Bone marrow (tissue), 2 donors: ENCODE measurements at regions not wholly inside any gene's neighbourhood (a gene's known extent, or its start where the extent isn't known, plus 50 kb on each side); places are given as distances from the start of the nearest gene placed in this dataset.

Source experiments
- DNase-seq, 2 donors: peaks; one replicate each; lab custom pipeline; 2025; lab: John Stamatoyannopoulos, UW

DNA sequence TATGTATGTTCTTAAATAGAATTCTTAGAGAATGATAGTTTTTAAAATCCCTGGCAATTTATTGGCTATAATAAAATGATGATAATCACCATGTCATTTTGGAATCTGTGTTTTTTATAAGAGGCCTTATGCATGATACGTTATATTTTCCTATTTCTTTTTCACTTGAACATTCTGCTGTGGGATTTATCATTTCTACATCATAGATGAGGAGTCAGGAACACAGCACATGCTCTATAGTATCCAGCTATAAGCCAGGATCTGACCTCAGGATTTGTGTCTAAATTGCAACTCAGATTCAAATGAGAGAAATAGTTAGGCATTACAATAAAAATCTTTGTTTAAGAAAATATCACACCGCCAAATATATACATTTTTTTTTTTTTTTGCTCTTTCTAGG, 928.0 kb downstream of the EFNB2 start:
- no peak for DNase-seq

- DNase-seq, result no peak
These were observed 928.4 kb downstream of the EFNB2 start for GRCh38 chr13:105607016-105607415.

GRCh38 chr13:105602956-105603670, 932.3 kb downstream of the EFNB2 start:
- no peak for DNase-seq

DNA sequence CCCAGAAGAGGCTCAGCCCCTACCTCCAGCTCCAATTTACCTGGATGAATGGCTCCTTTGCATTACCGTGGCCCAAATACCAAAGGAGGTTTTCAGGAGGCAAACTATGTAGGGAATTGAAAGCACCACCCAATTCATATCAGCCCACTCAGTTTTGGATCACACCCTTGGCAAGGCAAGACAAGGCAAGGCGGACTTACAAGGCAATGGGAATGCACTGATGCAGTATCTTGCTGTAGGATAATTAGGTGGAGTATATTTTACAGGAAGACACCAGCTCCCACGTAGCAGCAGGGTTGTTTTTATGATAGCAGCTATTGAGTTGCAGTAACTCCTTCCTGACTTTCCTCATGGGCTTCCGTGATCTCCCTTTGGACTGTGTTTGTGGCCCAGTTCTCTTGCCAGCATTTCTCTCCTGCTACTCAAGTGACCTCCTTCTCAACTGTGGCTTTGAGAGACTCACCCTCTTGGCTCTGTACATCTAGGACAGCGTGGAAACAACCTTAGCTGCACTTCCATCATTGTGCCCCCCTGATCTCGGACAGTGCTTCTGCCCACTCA, 935.9 kb downstream of the EFNB2 start:
- DNase-seq, result no peak

GRCh38 chr13:105598529-105598928, 936.9 kb downstream of the EFNB2 start:
- no peak for DNase-seq

- DNase-seq, result no peak
These were observed 937.9 kb downstream of the EFNB2 start for GRCh38 chr13:105597573-105597972.

- DNase-seq, result no peak
These were observed 940.0 kb downstream of the EFNB2 start for GRCh38 chr13:105595471-105595870.

DNA sequence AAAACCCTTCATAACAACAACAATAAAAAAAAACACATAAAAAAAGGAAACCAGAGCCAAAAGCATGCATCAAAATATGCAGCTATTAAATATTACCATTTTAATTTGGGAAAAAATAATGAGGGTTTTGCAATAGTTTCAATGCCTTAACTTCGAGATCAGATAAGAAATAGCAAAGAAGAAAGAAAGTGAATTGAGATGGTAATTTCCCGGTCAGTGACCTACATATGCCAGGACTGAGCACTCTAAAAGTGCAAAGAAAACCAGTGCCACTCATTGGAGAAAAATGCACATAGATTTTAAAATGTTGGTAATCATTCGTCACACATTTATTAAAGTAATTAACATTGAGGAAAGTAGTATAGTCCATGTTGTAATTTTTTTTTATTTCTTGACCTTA, 944.2 kb downstream of the EFNB2 start:
- DNase-seq, result no peak

DNA sequence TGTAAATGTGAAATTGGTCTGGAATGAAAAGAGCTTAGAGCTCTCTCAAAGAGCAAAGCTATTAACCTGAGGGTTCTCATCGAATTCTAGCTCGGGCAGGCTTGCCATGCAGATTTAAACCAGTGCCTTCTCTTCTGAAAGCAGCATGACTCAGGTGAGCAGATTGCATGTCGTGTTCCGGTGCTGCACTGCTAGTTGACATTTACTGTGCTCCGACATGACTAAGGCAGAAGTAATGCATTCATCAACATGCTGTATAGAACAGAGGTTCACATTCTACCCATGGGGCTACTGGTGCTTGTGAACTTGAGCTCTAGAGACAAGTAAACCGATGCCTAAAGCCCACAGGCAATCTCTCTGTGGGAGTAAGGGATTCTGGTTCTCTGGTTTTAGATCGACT, 947.7 kb downstream of the EFNB2 start:
- no peak for DNase-seq

DNA sequence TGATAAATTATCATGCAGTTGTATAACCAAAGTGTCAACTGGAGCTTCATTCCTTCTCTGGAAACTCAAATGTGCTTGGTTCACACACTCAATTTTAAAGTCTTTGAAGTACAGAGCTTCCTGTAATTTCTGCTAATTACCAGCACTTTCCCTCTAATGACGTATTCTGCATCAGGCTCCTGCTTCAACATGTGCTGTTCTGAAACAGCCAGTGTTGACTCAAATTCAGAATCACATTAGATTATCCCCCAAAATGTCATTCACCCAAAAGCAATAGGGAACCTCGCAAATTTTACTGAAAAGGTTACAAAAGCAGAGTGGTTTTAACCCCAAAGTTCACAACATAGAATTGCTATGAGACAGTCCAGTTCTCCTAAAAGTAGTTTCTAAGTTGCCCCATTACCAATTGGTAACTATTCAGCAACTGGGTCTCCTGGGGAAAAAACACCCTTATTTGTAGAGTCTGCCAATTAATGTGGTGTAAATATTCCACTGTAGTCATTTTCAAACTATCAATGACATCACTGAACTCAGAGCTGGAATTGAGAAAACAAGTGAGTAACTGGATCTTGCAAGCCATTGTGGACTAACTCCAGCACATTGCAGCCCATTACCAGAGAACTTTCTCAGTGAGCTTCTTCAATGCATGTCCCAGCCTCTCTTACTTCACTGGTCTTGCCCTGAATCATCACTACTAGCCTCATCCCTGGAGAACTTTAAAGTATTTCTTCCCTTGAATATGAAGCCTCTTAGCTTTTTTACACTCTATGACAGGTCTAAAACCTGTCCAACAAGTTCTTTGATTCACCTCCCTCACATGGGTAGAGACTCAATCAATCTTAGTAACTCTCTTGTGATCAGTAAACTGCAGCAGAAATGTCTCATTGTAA, 955.4 kb downstream of the EFNB2 start:
- no peak for DNase-seq

GRCh38 chr13:105573136-105573535, 962.3 kb downstream of the EFNB2 start:
- DNase-seq, result no peak

DNA sequence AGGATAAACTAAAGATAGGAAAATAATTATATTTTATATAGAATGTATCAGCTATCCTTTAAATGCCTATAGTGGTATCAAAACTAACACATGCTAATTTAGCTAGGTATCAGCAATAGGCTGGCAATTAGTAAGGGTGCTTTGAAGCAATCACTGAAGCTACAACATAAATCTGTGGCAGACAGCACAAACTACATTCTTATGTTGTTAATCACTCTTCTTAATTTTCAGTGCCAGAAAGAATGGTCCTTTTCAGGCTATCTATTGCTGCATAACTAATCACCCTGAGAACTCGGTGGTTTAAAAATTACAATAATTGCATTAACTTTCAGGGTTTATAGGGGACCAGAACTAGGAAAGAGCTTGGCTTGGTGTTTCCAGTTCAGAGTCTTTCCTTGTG, 963.1 kb downstream of the EFNB2 start:
- no peak for DNase-seq

DNA sequence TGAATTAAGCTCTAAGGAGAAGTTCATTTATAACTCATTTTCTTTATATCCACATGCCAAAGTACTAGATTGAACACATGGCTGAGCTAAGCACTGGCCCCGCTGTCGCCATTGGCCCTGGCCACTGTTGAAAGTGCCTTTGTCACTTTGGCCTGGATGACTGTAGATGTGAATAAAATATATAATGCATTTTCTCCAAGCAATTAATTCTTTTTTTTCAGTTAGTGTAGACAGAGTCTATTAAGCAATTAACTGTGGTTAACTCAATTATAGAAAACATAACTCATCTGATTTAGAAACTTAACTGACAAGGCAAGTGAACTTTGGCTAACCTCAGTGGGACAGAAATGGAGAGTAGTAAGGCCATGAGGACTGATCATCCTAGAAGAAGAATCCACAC, 965.6 kb downstream of the EFNB2 start:
- no peak for DNase-seq

- no peak for DNase-seq
These were observed 967.4 kb downstream of the EFNB2 start for GRCh38 chr13:105567951-105568525.

GRCh38 chr13:105565136-105565727, 970.2 kb downstream of the EFNB2 start:
- DNase-seq, result no peak

DNA sequence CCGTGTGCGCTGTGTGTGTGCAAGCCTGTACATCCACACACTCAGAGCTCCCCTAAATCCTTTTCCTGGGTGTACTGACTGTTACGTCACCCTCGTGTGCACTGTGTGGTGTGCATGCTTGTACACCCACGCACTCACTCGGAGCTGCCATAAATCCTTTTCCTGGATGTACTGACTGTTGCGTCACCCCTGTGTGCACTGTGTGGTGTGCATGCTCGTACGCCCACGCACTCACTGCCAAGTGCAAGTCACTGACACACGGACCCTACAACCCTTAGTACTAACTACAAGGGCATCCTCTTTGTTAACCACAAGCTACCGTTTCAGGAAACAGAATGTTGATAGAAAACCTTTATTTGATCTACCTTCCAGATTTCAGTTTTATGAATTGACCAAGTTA, 983.4 kb downstream of the EFNB2 start:
- no peak for DNase-seq

DNA sequence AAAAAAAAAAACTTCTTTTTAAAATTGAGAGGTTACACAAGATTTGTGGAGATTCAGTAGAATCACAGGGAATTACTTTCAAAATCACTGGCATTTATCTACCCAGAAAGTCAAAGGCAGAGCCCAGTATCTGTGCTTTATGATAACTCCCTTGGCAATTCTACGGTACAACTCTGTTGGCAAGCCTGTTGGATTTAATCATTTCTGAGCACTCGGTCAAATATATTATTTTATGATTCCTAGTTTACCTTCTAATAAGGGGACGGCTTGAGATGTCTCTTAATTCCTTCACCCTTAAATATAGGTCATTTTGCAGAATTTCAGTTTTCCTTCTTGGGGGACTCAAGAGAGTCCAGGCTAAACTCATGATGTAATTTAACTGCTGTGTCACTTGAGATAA, 987.6 kb downstream of the EFNB2 start:
- no peak for DNase-seq

DNA sequence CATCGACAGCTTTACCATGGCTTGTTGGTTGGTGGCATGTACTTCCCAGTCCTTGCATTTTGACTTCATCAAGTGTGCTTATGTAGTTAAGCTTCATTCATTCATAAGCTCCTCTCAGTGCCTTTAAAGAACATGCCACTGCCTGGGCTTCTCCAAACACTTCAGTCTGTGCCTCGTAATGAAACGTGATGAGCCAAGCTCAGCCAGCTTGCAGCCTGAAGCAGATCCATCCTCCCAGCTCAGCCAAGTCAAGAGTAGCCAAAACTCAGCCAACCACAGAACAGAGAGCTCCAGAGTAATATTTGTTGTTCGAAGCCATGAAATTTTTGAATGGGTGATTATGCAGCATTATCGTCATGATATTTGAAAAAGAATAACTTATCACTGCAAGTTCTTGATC, 989.7 kb downstream of the EFNB2 start:
- no peak for DNase-seq

- no peak for DNase-seq
These were observed 991.7 kb downstream of the EFNB2 start for GRCh38 chr13:105543742-105544141.

DNA sequence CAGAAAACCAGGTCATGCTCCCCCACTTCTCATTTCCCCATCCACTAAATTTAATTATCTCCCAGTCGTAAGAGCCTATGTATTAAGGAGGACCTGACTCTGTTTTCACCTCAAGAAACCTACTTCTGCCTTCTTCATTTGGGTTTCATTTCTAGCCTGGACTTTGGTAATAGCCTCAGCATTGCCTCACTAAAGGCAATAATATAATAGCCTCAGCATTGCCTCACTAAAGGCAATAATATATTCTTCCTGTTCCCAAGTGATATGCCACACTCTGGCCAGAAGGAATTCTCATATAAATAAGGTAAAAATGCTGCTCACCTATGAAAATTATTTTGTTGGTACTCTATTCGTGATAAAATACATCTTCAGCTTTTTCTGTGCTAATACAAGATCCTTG, 993.9 kb downstream of the EFNB2 start:
- no peak for DNase-seq

- no peak for DNase-seq
These were observed 997.1 kb downstream of the EFNB2 start for GRCh38 chr13:105538346-105538745.

- no peak for DNase-seq
These were observed 998.3 kb downstream of the EFNB2 start for GRCh38 chr13:105537113-105537512.
